ENCODE measurements at regions not wholly inside any gene's neighbourhood (a gene's known extent, or its start where the extent isn't known, plus 50 kb on each side); places are given as distances from the start of the nearest gene placed in this dataset.

- DNase-seq = no peak
- no peaks in the 10 kb centered on the region for H3K4me1 Mint-ChIP-seq (ENCODE audit: low read depth, unreplicated experiment)
- peaks cover 2% of the 10 kb centered on the region for H3K27me3 Mint-ChIP-seq (ENCODE audit: unreplicated experiment)
- H3K9me3 Mint-ChIP-seq (ENCODE audit: unreplicated experiment) = no peaks in the 10 kb centered on the region
- H3K27ac Mint-ChIP-seq (ENCODE audit: unreplicated experiment) = no peak overlapping the region
- H3K4me3 Mint-ChIP-seq (ENCODE audit: unreplicated experiment) = no peak overlapping the region
- TF ChIP-seq CTCF (IDR thresholded peaks at IDR 0.05; ENCODE audit: partially characterized antibody, unreplicated experiment) = no peak
- H3K36me3 Mint-ChIP-seq (ENCODE audit: unreplicated experiment) = no peaks in the 10 kb centered on the region
Measured at GRCh38 chr1:239772446-239772845, 319.2 kb upstream of the FMN2 start.

- H3K4me3 Mint-ChIP-seq (ENCODE audit: unreplicated experiment) = no peak overlapping the region
- H3K36me3 Mint-ChIP-seq (ENCODE audit: unreplicated experiment) = no peaks in the 10 kb centered on the region
- H3K9me3 Mint-ChIP-seq (ENCODE audit: unreplicated experiment) = no peaks in the 10 kb centered on the region
- no peaks in the 10 kb centered on the region for H3K4me1 Mint-ChIP-seq (ENCODE audit: low read depth, unreplicated experiment)
- no peak for DNase-seq
- peaks cover 2% of the 10 kb centered on the region for H3K27me3 Mint-ChIP-seq (ENCODE audit: unreplicated experiment)
- H3K27ac Mint-ChIP-seq (ENCODE audit: unreplicated experiment) = no peak overlapping the region
- TF ChIP-seq CTCF (IDR thresholded peaks at IDR 0.05; ENCODE audit: partially characterized antibody, unreplicated experiment) = no peak
Measured at GRCh38 chr1:239775466-239775865, 316.2 kb upstream of the FMN2 start.

- Mint-ChIP-seq H3K27me3 (ENCODE audit: unreplicated experiment) (no peaks in the 10 kb centered on the region), H3K9me3 (ENCODE audit: unreplicated experiment) (no peaks in the 10 kb centered on the region), H3K4me1 (ENCODE audit: low read depth, unreplicated experiment) (no peaks in the 10 kb centered on the region), H3K4me3 (ENCODE audit: unreplicated experiment) (no peak overlapping the region), H3K27ac (ENCODE audit: unreplicated experiment) (no peak overlapping the region), H3K36me3 (ENCODE audit: unreplicated experiment) (no peaks in the 10 kb centered on the region)
- no peak for TF ChIP-seq CTCF (IDR thresholded peaks at IDR 0.05; ENCODE audit: partially characterized antibody, unreplicated experiment)
- no peak for DNase-seq
Measured at GRCh38 chr1:239778208-239778813, 313.4 kb upstream of the FMN2 start.

- H3K36me3 Mint-ChIP-seq (ENCODE audit: unreplicated experiment) = no peaks in the 10 kb centered on the region
- H3K27me3 Mint-ChIP-seq (ENCODE audit: unreplicated experiment) = peaks cover 1% of the 10 kb centered on the region
- H3K4me1 Mint-ChIP-seq (ENCODE audit: low read depth, unreplicated experiment) = peaks cover 3% of the 10 kb centered on the region
- H3K4me3 Mint-ChIP-seq (ENCODE audit: unreplicated experiment) = no peak overlapping the region
- no peak overlapping the region for H3K27ac Mint-ChIP-seq (ENCODE audit: unreplicated experiment)
- no peaks in the 10 kb centered on the region for H3K9me3 Mint-ChIP-seq (ENCODE audit: unreplicated experiment)
- no peak for TF ChIP-seq CTCF (IDR thresholded peaks at IDR 0.05; ENCODE audit: partially characterized antibody, unreplicated experiment)
- no peak for DNase-seq
Measured at GRCh38 chr1:239779962-239780361, 311.7 kb upstream of the FMN2 start.

- no peak for TF ChIP-seq CTCF (IDR thresholded peaks at IDR 0.05; ENCODE audit: partially characterized antibody, unreplicated experiment)
- no peak for DNase-seq
- Mint-ChIP-seq H3K4me3 (ENCODE audit: unreplicated experiment) (no peak overlapping the region), H3K27me3 (ENCODE audit: unreplicated experiment) (peaks cover 1% of the 10 kb centered on the region), H3K36me3 (ENCODE audit: unreplicated experiment) (no peaks in the 10 kb centered on the region), H3K9me3 (ENCODE audit: unreplicated experiment) (no peaks in the 10 kb centered on the region), H3K27ac (ENCODE audit: unreplicated experiment) (peak overlapping the region; percentile 9), H3K4me1 (ENCODE audit: low read depth, unreplicated experiment) (peaks cover 3% of the 10 kb centered on the region)
Measured at GRCh38 chr1:239784896-239785295, 306.8 kb upstream of the FMN2 start.

Measured in glutamatergic neuron (in vitro differentiated cells).